GM23338 (cell line): ENCODE measurements at regions not wholly inside any gene's neighbourhood (a gene's known extent, or its start where the extent isn't known, plus 50 kb on each side); places are given as distances from the start of the nearest gene placed in this dataset.

ENCODE experiments used
- ATAC-seq: fragments of 200-7000 bp; cut with Tn5 transposase; 3 replicates; pipeline ENCODE4 v1.9.1; 2020
- DNase-seq: peaks from one replicate; pipeline ENCODE4 v3.0.0-alpha.2; 2015; ENCODE audit warnings: low spot score
- H2AFZ ChIP-seq: fragments of 200-600 bp; sonication (generic); 2 replicates; pipeline ENCODE4 v1.8.0; 2016; ENCODE audit warnings: antibody characterized with exemption, mild to moderate bottlenecking, moderate library complexity
- H3F3A ChIP-seq: fragments of 200-600 bp; sonication (generic); replicated peaks from 2 replicates; pipeline ENCODE4 v1.8.0; 2017; ENCODE audit warnings: antibody characterized with exemption, mixed run types, low read depth
- H3K27ac ChIP-seq: fragments of 200-600 bp; sonication (generic); 2 replicates; pipeline ENCODE4 v1.6.1; 2016; ENCODE audit warnings: low read depth
- H3K27me3 ChIP-seq: fragments of 200-600 bp; sonication (generic); 2 replicates; pipeline ENCODE4 v1.8.0; 2016; ENCODE audit warnings: mild to moderate bottlenecking, mixed run types, moderate library complexity; ENCODE audit not compliant: insufficient read depth
- H3K36me3 ChIP-seq: fragments of 200-600 bp; sonication (generic); 2 replicates; pipeline ENCODE4 v1.8.0; 2016; ENCODE audit warnings: mild to moderate bottlenecking; ENCODE audit not compliant: insufficient read depth
- H3K4me1 ChIP-seq: fragments of 200-600 bp; sonication (generic); 2 replicates; pipeline ENCODE4 v1.8.0; 2016; ENCODE audit warnings: mild to moderate bottlenecking, moderate library complexity; ENCODE audit not compliant: insufficient read depth
- H3K4me2 ChIP-seq: fragments of 200-600 bp; sonication (generic); 2 replicates; pipeline ENCODE4 v1.7.1; 2017; ENCODE audit warnings: mixed run types
- H3K4me3 ChIP-seq: fragments of 200-600 bp; sonication (generic); 2 replicates; pipeline ENCODE4 v1.6.1; 2016; ENCODE audit warnings: mixed run types
- H3K79me2 ChIP-seq: fragments of 200-600 bp; sonication (generic); replicated peaks from 2 replicates; pipeline ENCODE4 v1.8.0; 2017; ENCODE audit warnings: mild to moderate bottlenecking; ENCODE audit not compliant: insufficient read depth
- H3K9me2 ChIP-seq: fragments of 200-600 bp; sonication (generic); 2 replicates; pipeline ENCODE4 v1.8.0; 2017; ENCODE audit not compliant: insufficient read depth
- H4K20me1 ChIP-seq: fragments of 200-600 bp; sonication (generic); replicated peaks from 2 replicates; pipeline ENCODE4 v1.8.0; 2017; ENCODE audit warnings: mild to moderate bottlenecking; ENCODE audit not compliant: insufficient read depth
- H3K27ac Mint-ChIP-seq: 2 replicates; pipeline ENCODE4 v1.8.0; 2020; ENCODE audit warnings: inconsistent platforms, mild to moderate bottlenecking, moderate library complexity, mixed read lengths
- H3K27me3 Mint-ChIP-seq: 3 replicates; pipeline ENCODE4 v1.8.0; 2022; ENCODE audit warnings: low read depth, mild to moderate bottlenecking, moderate library complexity, mixed read lengths, inconsistent platforms; ENCODE audit not compliant: insufficient read depth, poor library complexity
- H3K36me3 Mint-ChIP-seq: 3 replicates; pipeline ENCODE4 v1.8.0; 2021; ENCODE audit warnings: low read depth, mild to moderate bottlenecking, inconsistent platforms, moderate library complexity, mixed read lengths
- H3K4me1 Mint-ChIP-seq: 3 replicates; pipeline ENCODE4 v1.8.0; 2020; ENCODE audit warnings: mild to moderate bottlenecking, inconsistent platforms, mixed read lengths
- H3K4me3 Mint-ChIP-seq: 3 replicates; pipeline ENCODE4 v1.8.0; 2021; ENCODE audit warnings: moderate library complexity, mild to moderate bottlenecking, inconsistent platforms, mixed read lengths
- H3K9me3 Mint-ChIP-seq: 3 replicates; pipeline ENCODE4 v1.8.0; 2020; ENCODE audit warnings: moderate library complexity, mild to moderate bottlenecking, inconsistent platforms, mixed read lengths
- CREB1 ChIP-seq: fragments of 250-450 bp; sonication (Bioruptor Pico); IDR thresholded peaks from 2 replicates; pipeline ENCODE4 v1.5.0; 2020; ENCODE audit warnings: low read depth, mild to moderate bottlenecking, moderate library complexity
- EZH2 ChIP-seq: fragments of 200-600 bp; sonication (generic); IDR thresholded peaks from one replicate; pipeline ENCODE4 v1.8.0; 2017; ENCODE audit warnings: antibody characterized with exemption, mild to moderate bottlenecking, low read depth; ENCODE audit not compliant: unreplicated experiment
- EZH2phosphoT487 ChIP-seq: fragments of 200-600 bp; sonication (generic); IDR thresholded peaks from one replicate; pipeline ENCODE4 v1.8.1; 2018; ENCODE audit warnings: antibody characterized with exemption; ENCODE audit not compliant: unreplicated experiment
- JUNB ChIP-seq: IDR thresholded peaks from one replicate; pipeline ENCODE4 v1.6.1; 2016; ENCODE audit warnings: antibody characterized with exemption; ENCODE audit not compliant: unreplicated experiment
- NANOG ChIP-seq: IDR thresholded peaks from 2 replicates; pipeline ENCODE4 v1.6.1; 2016; ENCODE audit warnings: antibody characterized with exemption, borderline replicate concordance
- POLR2AphosphoS5 ChIP-seq: IDR thresholded peaks from 2 replicates; pipeline ENCODE4 v1.6.1; 2016; ENCODE audit warnings: antibody characterized with exemption, low read depth
- STAT1 ChIP-seq: IDR thresholded peaks from one replicate; pipeline ENCODE4 v1.6.1; 2016; ENCODE audit warnings: antibody characterized with exemption; ENCODE audit not compliant: unreplicated experiment
- ZNF114 ChIP-seq: fragments of 250-450 bp; sonication (Bioruptor Pico); IDR thresholded peaks from 2 replicates; pipeline ENCODE4 v1.5.0; 2020; ENCODE audit warnings: mild to moderate bottlenecking, moderate library complexity
- ZNF331 ChIP-seq: fragments of 250-450 bp; sonication (Bioruptor Pico); IDR thresholded peaks from 2 replicates; pipeline ENCODE4 v1.5.0; 2020; ENCODE audit warnings: low read depth, mild to moderate bottlenecking, moderate library complexity
- TF ChIP-seq, protein P1 (sequence below): IDR thresholded peaks from 2 replicates; pipeline ENCODE4 v1.6.1; 2016; ENCODE audit warnings: antibody characterized with exemption
- TF ChIP-seq, protein P2 (sequence below): IDR thresholded peaks from one replicate; pipeline ENCODE4 v1.6.1; 2018; ENCODE audit warnings: antibody characterized with exemption; ENCODE audit not compliant: unreplicated experiment

DNA sequence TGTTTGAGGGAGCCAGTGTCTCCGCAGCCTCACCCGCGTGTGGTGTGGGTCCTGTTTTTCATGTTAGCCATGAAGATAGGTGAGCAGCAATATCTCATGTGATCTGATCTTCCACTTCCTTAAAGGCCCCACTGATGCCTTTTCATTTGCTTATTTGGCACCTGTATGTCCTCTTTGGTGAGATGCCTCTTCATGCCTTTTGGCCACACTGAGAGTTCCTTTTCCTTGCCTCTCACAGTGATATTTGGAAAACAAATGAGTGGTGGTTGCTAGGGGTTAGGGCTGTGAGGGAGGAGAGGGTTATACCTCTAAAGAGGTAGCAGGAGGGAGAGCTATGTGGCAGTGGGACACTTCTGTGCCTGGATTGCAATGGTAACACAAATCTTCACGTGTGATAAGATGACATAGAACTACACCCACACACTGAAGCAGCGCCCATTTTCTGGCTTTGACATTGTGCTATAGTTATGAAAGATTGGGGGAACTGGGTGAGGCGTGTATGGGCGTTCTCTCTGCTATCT is 90.4 kb upstream of the TNS3 start (continued):
- TF ChIP-seq, protein P1, sequence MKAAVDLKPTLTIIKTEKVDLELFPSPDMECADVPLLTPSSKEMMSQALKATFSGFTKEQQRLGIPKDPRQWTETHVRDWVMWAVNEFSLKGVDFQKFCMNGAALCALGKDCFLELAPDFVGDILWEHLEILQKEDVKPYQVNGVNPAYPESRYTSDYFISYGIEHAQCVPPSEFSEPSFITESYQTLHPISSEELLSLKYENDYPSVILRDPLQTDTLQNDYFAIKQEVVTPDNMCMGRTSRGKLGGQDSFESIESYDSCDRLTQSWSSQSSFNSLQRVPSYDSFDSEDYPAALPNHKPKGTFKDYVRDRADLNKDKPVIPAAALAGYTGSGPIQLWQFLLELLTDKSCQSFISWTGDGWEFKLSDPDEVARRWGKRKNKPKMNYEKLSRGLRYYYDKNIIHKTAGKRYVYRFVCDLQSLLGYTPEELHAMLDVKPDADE = no peak
- TF ChIP-seq, protein P2, sequence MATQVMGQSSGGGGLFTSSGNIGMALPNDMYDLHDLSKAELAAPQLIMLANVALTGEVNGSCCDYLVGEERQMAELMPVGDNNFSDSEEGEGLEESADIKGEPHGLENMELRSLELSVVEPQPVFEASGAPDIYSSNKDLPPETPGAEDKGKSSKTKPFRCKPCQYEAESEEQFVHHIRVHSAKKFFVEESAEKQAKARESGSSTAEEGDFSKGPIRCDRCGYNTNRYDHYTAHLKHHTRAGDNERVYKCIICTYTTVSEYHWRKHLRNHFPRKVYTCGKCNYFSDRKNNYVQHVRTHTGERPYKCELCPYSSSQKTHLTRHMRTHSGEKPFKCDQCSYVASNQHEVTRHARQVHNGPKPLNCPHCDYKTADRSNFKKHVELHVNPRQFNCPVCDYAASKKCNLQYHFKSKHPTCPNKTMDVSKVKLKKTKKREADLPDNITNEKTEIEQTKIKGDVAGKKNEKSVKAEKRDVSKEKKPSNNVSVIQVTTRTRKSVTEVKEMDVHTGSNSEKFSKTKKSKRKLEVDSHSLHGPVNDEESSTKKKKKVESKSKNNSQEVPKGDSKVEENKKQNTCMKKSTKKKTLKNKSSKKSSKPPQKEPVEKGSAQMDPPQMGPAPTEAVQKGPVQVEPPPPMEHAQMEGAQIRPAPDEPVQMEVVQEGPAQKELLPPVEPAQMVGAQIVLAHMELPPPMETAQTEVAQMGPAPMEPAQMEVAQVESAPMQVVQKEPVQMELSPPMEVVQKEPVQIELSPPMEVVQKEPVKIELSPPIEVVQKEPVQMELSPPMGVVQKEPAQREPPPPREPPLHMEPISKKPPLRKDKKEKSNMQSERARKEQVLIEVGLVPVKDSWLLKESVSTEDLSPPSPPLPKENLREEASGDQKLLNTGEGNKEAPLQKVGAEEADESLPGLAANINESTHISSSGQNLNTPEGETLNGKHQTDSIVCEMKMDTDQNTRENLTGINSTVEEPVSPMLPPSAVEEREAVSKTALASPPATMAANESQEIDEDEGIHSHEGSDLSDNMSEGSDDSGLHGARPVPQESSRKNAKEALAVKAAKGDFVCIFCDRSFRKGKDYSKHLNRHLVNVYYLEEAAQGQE = no peak
- TF ChIP-seq EZH2 (no peak), POLR2AphosphoS5 (no peak), ZNF114 (CRISPR knock-in tag) (no peak), STAT1 (no peak), CREB1 (CRISPR knock-in tag) (no peak)

DNA sequence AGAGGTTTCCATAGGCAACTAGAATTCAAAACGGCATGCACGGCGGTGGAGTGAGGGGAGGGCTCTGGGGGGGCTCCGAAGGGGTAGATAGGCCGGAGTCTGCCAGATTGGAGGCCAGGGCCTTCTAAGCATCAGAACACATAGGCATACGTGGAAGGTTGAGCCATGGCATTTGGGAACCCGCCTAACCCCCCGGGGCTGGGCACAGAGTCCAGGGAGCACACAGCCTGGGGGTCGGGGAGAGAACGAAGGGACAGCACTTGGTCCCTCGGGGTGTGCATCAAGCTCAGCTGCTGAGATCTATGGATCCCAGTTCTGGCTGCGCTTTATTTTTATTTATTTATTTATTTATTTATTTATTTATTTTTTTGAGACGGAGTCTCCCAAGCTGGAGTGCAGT is 89.4 kb upstream of the TNS3 start:
- Histone ChIP-seq H3K27ac (no peak overlapping the region), H3F3A (no peaks in the 10 kb centered on the region), H3K79me2 (no peaks in the 10 kb centered on the region), H3K4me2 (no peak overlapping the region), H4K20me1 (no peaks in the 10 kb centered on the region), H3K4me1 (peaks cover 22% of the 10 kb centered on the region), H3K4me3 (no peak overlapping the region), H3K27me3 (no peaks in the 10 kb centered on the region), H3K9me2 (no peaks in the 10 kb centered on the region), H2AFZ (no peak overlapping the region), H3K36me3 (no peaks in the 10 kb centered on the region)
- no peaks in the 10 kb centered on the region for H3K9me3 Mint-ChIP-seq
- H3K27ac Mint-ChIP-seq = no peak overlapping the region
- H3K36me3 Mint-ChIP-seq = no peaks in the 10 kb centered on the region
- DNase-seq (no peak), ATAC-seq (no peak)
- H3K4me3 Mint-ChIP-seq = no peak overlapping the region
- H3K27me3 Mint-ChIP-seq = peaks cover 12% of the 10 kb centered on the region
- H3K4me1 Mint-ChIP-seq = peaks cover 26% of the 10 kb centered on the region
- TF ChIP-seq, protein P2 = no peak
- TF ChIP-seq, protein P1 = no peak
- TF ChIP-seq CREB1 (CRISPR knock-in tag) (no peak), ZNF331 (no peak), NANOG (no peak), JUNB (no peak), STAT1 (no peak), ZNF114 (CRISPR knock-in tag) (no peak), EZH2phosphoT487 (no peak), POLR2AphosphoS5 (no peak), EZH2 (no peak)
